Peyer's patch (tissue), 4 donors: ENCODE measurements at regions not wholly inside any gene's neighbourhood (a gene's known extent, or its start where the extent isn't known, plus 50 kb on each side); places are given as distances from the start of the nearest gene placed in this dataset.
"Not testable (repeated sequence)": the region's sequence is repeated elsewhere in the genome, so short reads cannot be mapped to it uniquely, and the experiment has no call there.

ENCODE experiments used
- DNase-seq, 3 donors: peaks; one replicate each; pipeline ENCODE4 v3.0.0-alpha.2; 2017 to 2019
- H3K27ac ChIP-seq, 4 donors: fragments of 200-600 bp; sonication (generic); one replicate each; pipeline ENCODE4 v1.5.1; 2016 to 2019
- H3K27me3 ChIP-seq, 2 donors: fragments of 200-600 bp; sonication (generic); one replicate each; pipeline ENCODE4 v1.5.1; 2019
- H3K36me3 ChIP-seq, 3 donors: fragments of 200-600 bp; sonication (generic); one replicate each; pipeline ENCODE4 v1.5.1; 2016 to 2019
- H3K4me1 ChIP-seq, 4 donors: fragments of 200-600 bp; sonication (generic); one replicate each; pipeline ENCODE4 v1.5.1; 2016 to 2019
- H3K4me3 ChIP-seq, 4 donors: fragments of 200-600 bp; sonication (generic); 1 replicate in 3 of 4; 2 replicates in 1 of 4; pipeline ENCODE4 v1.5.1; 2016 to 2019; ENCODE audit warnings: mild to moderate bottlenecking in 1 of 4
- H3K9me3 ChIP-seq, 4 donors: fragments of 200-600 bp; sonication (generic); one replicate each; pipeline ENCODE4 v1.5.1; 2016 to 2019; ENCODE audit warnings: mild to moderate bottlenecking in 1 of 4
- CTCF ChIP-seq, 6 experiments: fragments of 450-650 bp in 4 of 6; fragments of 200-600 bp in 2 of 6; sonication (generic) in 1 of 6; IDR thresholded peaks; one replicate each; pipeline ENCODE4 v1.5.1; 2017 to 2019; ENCODE audit warnings: antibody characterized with exemption in 6 of 6, mild to moderate bottlenecking in 3 of 6, moderate library complexity in 1 of 6
- POLR2A ChIP-seq, 2 donors: fragments of 450-650 bp; IDR thresholded peaks; one replicate each; pipeline ENCODE4 v1.5.1; 2017; ENCODE audit warnings: antibody characterized with exemption in 2 of 2, mild to moderate bottlenecking in 2 of 2, moderate library complexity in 2 of 2

GRCh38 chr4:188374871-188375270, 235.6 kb downstream of the TRIML1 start:
- no peak for DNase-seq
- no peaks in the 10 kb centered on the region for H3K4me1 ChIP-seq
- no peaks in the 10 kb centered on the region for H3K27me3 ChIP-seq
- H3K27ac ChIP-seq = no peak overlapping the region
- no peak overlapping the region for H3K4me3 ChIP-seq
- H3K36me3 ChIP-seq = no peaks in the 10 kb centered on the region
- H3K9me3 ChIP-seq = no peaks in the 10 kb centered on the region
- TF ChIP-seq POLR2A (IDR thresholded peaks at IDR 0.05) (no peak), CTCF (IDR thresholded peaks at IDR 0.05) (no peak)

- TF ChIP-seq POLR2A (IDR thresholded peaks at IDR 0.05) (no peak), CTCF (IDR thresholded peaks at IDR 0.05) (no peak)
- DNase-seq = no peak
- H3K9me3 ChIP-seq = no peaks in the 10 kb centered on the region
- H3K27ac ChIP-seq = no peak overlapping the region
- no peaks in the 10 kb centered on the region for H3K27me3 ChIP-seq
- H3K36me3 ChIP-seq = no peaks in the 10 kb centered on the region
- no peak overlapping the region for H3K4me3 ChIP-seq
- no peaks in the 10 kb centered on the region for H3K4me1 ChIP-seq
Observed at GRCh38 chr4:188377816-188378215, 238.6 kb downstream of the TRIML1 start.

- Histone ChIP-seq H3K4me3 (no peak overlapping the region), H3K4me1 (no peaks in the 10 kb centered on the region), H3K36me3 (no peaks in the 10 kb centered on the region), H3K27ac (no peak overlapping the region), H3K9me3 (no peaks in the 10 kb centered on the region), H3K27me3 (no peaks in the 10 kb centered on the region)
- TF ChIP-seq CTCF (IDR thresholded peaks at IDR 0.05) (no peak), POLR2A (IDR thresholded peaks at IDR 0.05) (no peak)
- DNase-seq = no peak
Observed at GRCh38 chr4:188383180-188383579, 243.9 kb downstream of the TRIML1 start.

GRCh38 chr4:188387179-188387791, 248.0 kb downstream of the TRIML1 start:
- Histone ChIP-seq H3K36me3 (no peaks in the 10 kb centered on the region), H3K4me1 (no peaks in the 10 kb centered on the region), H3K27ac (no peak overlapping the region), H3K4me3 (no peak overlapping the region), H3K9me3 (no peaks in the 10 kb centered on the region), H3K27me3 (no peaks in the 10 kb centered on the region)
- no peak for TF ChIP-seq POLR2A (IDR thresholded peaks at IDR 0.05)
- TF ChIP-seq CTCF (IDR thresholded peaks at IDR 0.05) = no peak
- DNase-seq = no peak

GRCh38 chr4:188391349-188391748, 252.1 kb downstream of the TRIML1 start:
- DNase-seq, H3K4me3 ChIP-seq: not testable (repeated sequence)

GRCh38 chr4:188396037-188396436, 256.8 kb downstream of the TRIML1 start:
- Histone ChIP-seq H3K36me3 (no peaks in the 10 kb centered on the region), H3K4me3 (no peak overlapping the region), H3K27ac (no peak overlapping the region), H3K27me3 (no peaks in the 10 kb centered on the region), H3K9me3 (no peaks in the 10 kb centered on the region), H3K4me1 (no peaks in the 10 kb centered on the region)
- no peak for DNase-seq
- TF ChIP-seq CTCF (IDR thresholded peaks at IDR 0.05) = no peak
- no peak for TF ChIP-seq POLR2A (IDR thresholded peaks at IDR 0.05)

More at GRCh38 chr4:188391349-188391748, 252.1 kb downstream of the TRIML1 start:
- H3K4me1 ChIP-seq, H3K27me3 ChIP-seq, H3K9me3 ChIP-seq, H3K36me3 ChIP-seq, H3K27ac ChIP-seq: not testable (repeated sequence)
